Urinary bladder (tissue), 3 donors: ENCODE measurements at regions not wholly inside any gene's neighbourhood (a gene's known extent, or its start where the extent isn't known, plus 50 kb on each side); places are given as distances from the start of the nearest gene placed in this dataset.

Experiments
- DNase-seq: peaks from one replicate; pipeline ENCODE4 v3.0.0-alpha.2; 2015; ENCODE audit errors: extremely low spot score
- H3K27ac ChIP-seq: one replicate; pipeline ENCODE4 v1.5.1; 2013; ENCODE audit warnings: low read depth, mild to moderate bottlenecking, moderate library complexity
- H3K36me3 ChIP-seq: one replicate; pipeline ENCODE4 v1.6.1; 2013; ENCODE audit warnings: mild to moderate bottlenecking, moderate library complexity; ENCODE audit not compliant: insufficient read depth
- H3K4me1 ChIP-seq: one replicate; pipeline ENCODE4 v1.6.1; 2013; ENCODE audit warnings: mild to moderate bottlenecking, moderate library complexity; ENCODE audit not compliant: insufficient read depth
- H3K4me3 ChIP-seq: one replicate; pipeline ENCODE4 v1.5.1; 2013; ENCODE audit warnings: low read depth, low read length
- WGBS: extraction: QIAGEN DNeasy Blood & Tissue Kit; methylation state at CpG from one replicate; pipeline ENCODE4 v1.1.7; 2013; 5-methylcytosine and 5-hydroxymethylcytosine counted together
- donor health status: healthy with polysubstance abuse.
- donor health status: healthy.

GRCh38 chr15:96764501-96764900, 434.0 kb downstream of the NR2F2 start:
- WGBS: 83% methylated on average over 24 of the region's 24 CpGs
- H3K27ac ChIP-seq: no peak overlapping the region
- no peak for DNase-seq
- no peaks in the 10 kb centered on the region for H3K36me3 ChIP-seq
- H3K4me1 ChIP-seq: no peaks in the 10 kb centered on the region
- no peak overlapping the region for H3K4me3 ChIP-seq

GRCh38 chr15:96764946-96765345, 434.4 kb downstream of the NR2F2 start:
- Histone ChIP-seq H3K4me1 (no peaks in the 10 kb centered on the region), H3K4me3 (no peak overlapping the region), H3K27ac (no peak overlapping the region), H3K36me3 (no peaks in the 10 kb centered on the region)
- DNase-seq: no peak
- 89% methylated on average over 8 of the region's 8 CpGs for WGBS

- DNase-seq: no peak
- Histone ChIP-seq H3K4me3 (no peak overlapping the region), H3K36me3 (no peaks in the 10 kb centered on the region), H3K4me1 (no peaks in the 10 kb centered on the region), H3K27ac (no peak overlapping the region)
- 58% methylated on average over 4 of the region's 4 CpGs for WGBS
These were observed 435.9 kb downstream of the NR2F2 start for GRCh38 chr15:96766366-96766765.

- Histone ChIP-seq H3K4me1 (no peaks in the 10 kb centered on the region), H3K27ac (no peak overlapping the region), H3K4me3 (no peak overlapping the region), H3K36me3 (no peaks in the 10 kb centered on the region)
- 71% methylated on average over 10 of the region's 10 CpGs for WGBS
- no peak for DNase-seq
These were observed 437.4 kb downstream of the NR2F2 start for GRCh38 chr15:96767703-96768434.

GRCh38 chr15:96768435-96768789, 437.9 kb downstream of the NR2F2 start:
- 58% methylated on average over 5 of the region's 5 CpGs for WGBS
- Histone ChIP-seq H3K4me3 (no peak overlapping the region), H3K27ac (no peak overlapping the region), H3K4me1 (no peaks in the 10 kb centered on the region), H3K36me3 (no peaks in the 10 kb centered on the region)
- no peak for DNase-seq

- no peak for DNase-seq
- no peaks in the 10 kb centered on the region for H3K36me3 ChIP-seq
- no peak overlapping the region for H3K4me3 ChIP-seq
- no peaks in the 10 kb centered on the region for H3K4me1 ChIP-seq
- WGBS: 84% methylated on average over 2 of the region's 2 CpGs
- H3K27ac ChIP-seq: no peak overlapping the region
These were observed 440.5 kb downstream of the NR2F2 start for GRCh38 chr15:96771035-96771434.

GRCh38 chr15:96774216-96774615, 443.7 kb downstream of the NR2F2 start:
- Histone ChIP-seq H3K27ac (no peak overlapping the region), H3K4me1 (no peaks in the 10 kb centered on the region), H3K36me3 (no peaks in the 10 kb centered on the region), H3K4me3 (no peak overlapping the region)
- 68% methylated on average over 3 of the region's 3 CpGs for WGBS
- no peak for DNase-seq

- Histone ChIP-seq H3K4me3 (no peak overlapping the region), H3K36me3 (no peaks in the 10 kb centered on the region), H3K27ac (no peak overlapping the region), H3K4me1 (no peaks in the 10 kb centered on the region)
- DNase-seq: no peak
- 92% methylated on average over 3 of the region's 3 CpGs for WGBS
These were observed 453.2 kb downstream of the NR2F2 start for GRCh38 chr15:96783746-96784145.

- Histone ChIP-seq H3K4me1 (no peaks in the 10 kb centered on the region), H3K27ac (no peak overlapping the region), H3K4me3 (no peak overlapping the region), H3K36me3 (no peaks in the 10 kb centered on the region)
- WGBS: 65% methylated on average over 2 of the region's 2 CpGs
- DNase-seq: no peak
These were observed 459.5 kb downstream of the NR2F2 start for GRCh38 chr15:96790004-96790403.

GRCh38 chr15:96792216-96792615, 461.7 kb downstream of the NR2F2 start:
- no peak overlapping the region for H3K4me3 ChIP-seq
- no peak overlapping the region for H3K27ac ChIP-seq
- no peaks in the 10 kb centered on the region for H3K36me3 ChIP-seq
- DNase-seq: no peak
- no peaks in the 10 kb centered on the region for H3K4me1 ChIP-seq
- 80% methylated on average over 3 of the region's 3 CpGs for WGBS

- Histone ChIP-seq H3K4me1 (no peaks in the 10 kb centered on the region), H3K27ac (no peak overlapping the region), H3K4me3 (no peak overlapping the region), H3K36me3 (no peaks in the 10 kb centered on the region)
- no peak for DNase-seq
- WGBS: 93% methylated on average over 11 of the region's 11 CpGs
These were observed 466.3 kb downstream of the NR2F2 start for GRCh38 chr15:96796841-96797240.

GRCh38 chr15:96801576-96802150, 471.2 kb downstream of the NR2F2 start:
- H3K36me3 ChIP-seq: no peaks in the 10 kb centered on the region
- no peak overlapping the region for H3K27ac ChIP-seq
- DNase-seq: no peak
- no peaks in the 10 kb centered on the region for H3K4me1 ChIP-seq
- 83% methylated on average over 14 of the region's 14 CpGs for WGBS
- H3K4me3 ChIP-seq: no peak overlapping the region

GRCh38 chr15:96802611-96803255, 472.2 kb downstream of the NR2F2 start:
- Histone ChIP-seq H3K36me3 (no peaks in the 10 kb centered on the region), H3K27ac (no peak overlapping the region), H3K4me3 (no peak overlapping the region), H3K4me1 (no peaks in the 10 kb centered on the region)
- no peak for DNase-seq
- 79% methylated on average over 11 of the region's 11 CpGs for WGBS

- Histone ChIP-seq H3K4me3 (no peak overlapping the region), H3K36me3 (no peaks in the 10 kb centered on the region), H3K27ac (no peak overlapping the region), H3K4me1 (no peaks in the 10 kb centered on the region)
- 85% methylated on average over 5 of the region's 5 CpGs for WGBS
- DNase-seq: no peak
These were observed 474.3 kb downstream of the NR2F2 start for GRCh38 chr15:96804754-96805153.
